ENCODE measurements at regions not wholly inside any gene's neighbourhood (a gene's known extent, or its start where the extent isn't known, plus 50 kb on each side); places are given as distances from the start of the nearest gene placed in this dataset.
A peak's percentile ranks its signal among the peaks of the same experiment; 100 is the strongest.

DNA sequence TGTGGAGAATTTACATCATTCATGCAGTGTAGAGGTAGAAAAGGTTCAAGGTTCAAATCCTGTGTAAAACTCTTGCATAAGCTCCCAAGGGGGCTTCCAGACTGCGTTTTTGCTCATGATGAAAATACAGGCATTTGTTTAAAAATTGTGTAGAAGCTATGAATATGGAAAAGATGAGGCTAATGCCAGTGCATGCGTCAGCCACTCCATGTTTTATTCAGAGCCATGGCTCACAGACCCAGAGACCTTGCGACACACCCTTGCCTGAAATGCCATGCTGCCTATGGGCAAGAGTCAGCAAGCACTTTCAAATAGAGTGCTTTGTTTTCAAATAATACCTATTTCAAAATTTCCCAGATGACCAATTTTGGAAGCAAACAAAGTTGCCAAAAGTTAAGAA lies 262.3 kb downstream of the TRIB2 start:
- DNase-seq = no peak

DNA sequence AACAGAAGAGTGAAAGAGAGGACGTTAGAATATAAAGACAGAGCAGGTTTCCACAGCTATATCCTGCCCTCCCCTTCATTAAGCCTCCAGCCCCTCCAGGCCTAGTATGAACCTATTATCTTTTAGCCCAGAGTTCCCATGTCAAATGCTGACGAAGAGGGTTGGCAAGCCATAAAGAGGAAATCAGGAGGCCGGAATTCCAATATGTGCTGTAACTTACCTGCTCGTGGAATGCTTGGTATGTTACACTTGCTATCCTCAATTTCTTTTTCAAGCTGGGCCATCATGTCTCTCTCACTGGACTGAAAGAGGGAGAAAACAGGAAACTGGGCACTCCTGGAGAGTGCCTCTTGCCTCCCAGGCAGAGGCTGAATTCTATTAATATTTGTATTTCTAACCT lies 264.1 kb downstream of the TRIB2 start:
- no peak for DNase-seq

DNA sequence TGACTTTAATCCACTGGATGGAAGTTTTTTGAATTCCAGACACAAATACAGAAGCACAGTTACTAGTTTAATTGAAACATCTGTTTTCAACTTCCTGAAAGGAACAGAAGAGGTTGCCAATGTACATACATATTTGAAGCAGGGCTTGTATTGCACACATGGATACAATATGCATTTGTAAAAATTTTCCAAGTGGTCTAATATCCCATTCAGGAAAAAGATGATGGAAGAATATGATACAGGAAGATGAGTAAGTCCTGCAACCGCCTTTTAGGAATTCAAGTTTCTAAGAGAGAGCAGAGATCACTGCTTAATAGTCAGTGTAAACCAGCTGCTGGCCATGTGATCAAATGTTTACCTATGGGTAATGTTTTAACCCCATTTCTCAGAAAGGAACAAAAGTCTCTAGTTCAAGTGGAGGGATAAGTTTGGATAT lies 265.4 kb downstream of the TRIB2 start:
- DNase-seq = no peak

DNA sequence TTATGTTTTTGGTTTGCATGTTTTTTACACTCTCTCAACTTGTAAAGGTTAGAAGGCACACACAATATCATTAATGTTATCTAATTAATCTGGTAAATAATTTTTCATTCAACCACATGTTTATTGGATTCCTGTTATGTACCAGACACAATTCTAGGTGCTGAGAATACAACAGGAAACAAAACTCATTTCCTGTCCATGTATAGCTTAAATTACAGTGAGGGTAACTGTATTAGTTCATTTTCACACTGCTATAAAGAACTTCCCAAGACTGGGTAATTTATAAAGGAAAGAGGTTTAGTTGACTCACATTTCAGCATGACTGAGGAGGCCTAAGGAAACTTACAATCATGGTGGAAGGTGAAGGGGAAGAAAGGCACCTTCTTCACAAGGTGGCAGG lies 270.5 kb downstream of the TRIB2 start:
- DNase-seq = no peak

DNA sequence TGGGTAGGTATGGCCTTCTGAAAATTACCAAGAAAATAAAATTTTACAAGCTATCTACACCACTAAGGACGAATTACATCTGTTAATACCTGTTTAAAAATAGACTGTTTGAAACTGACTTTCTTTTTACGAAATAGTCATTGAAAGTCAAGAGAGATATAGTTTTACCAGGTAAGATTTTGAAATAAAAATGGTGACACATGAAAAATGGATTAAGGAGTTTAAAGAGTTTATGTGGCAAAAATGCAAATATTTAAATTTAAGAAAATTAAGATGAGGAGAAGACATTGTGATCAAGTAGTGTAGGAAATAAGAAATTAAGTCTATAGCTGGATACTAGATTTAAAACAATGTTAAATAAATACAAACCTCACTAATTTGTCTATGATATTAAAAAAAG lies 271.5 kb downstream of the TRIB2 start:
- DNase-seq = no peak

DNA sequence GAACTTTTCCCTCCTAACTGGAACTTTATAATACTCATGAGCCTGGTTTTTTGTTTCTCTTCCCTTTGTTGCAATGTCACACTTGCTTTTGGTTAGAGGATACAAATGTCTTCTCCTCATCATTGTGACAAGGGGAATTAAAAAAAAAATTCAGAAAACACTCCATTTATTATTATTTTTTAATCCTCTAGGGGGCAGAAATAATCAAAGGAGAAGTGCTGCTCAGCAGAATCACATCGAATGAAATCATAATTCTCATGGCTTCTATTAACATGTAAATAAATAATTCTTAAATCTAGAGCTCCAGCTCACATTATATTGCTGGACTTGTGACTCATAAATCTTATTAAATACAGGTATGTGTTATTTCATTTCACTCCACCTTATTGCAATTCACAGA lies 273.8 kb downstream of the TRIB2 start:
- no peak for DNase-seq

DNA sequence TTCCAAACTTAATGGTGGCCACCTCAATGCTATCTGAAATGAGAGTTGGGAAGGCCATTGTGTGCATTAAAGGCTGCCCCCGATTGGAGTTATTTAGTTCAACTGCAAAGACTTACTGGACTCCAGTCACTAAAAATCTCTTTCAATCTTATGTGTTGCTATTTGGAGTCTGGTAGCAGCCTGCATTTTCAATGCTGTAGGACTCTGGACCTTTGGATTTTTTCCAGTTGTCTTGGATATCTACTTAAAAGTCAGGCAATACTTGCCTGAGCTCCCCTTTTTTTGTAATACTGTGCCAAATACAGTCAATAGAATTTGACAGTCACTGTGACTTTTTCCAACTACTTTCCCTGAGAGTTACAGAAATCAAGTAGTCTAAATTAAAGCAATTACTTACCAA lies 281.9 kb downstream of the TRIB2 start:
- no peak for DNase-seq

DNA sequence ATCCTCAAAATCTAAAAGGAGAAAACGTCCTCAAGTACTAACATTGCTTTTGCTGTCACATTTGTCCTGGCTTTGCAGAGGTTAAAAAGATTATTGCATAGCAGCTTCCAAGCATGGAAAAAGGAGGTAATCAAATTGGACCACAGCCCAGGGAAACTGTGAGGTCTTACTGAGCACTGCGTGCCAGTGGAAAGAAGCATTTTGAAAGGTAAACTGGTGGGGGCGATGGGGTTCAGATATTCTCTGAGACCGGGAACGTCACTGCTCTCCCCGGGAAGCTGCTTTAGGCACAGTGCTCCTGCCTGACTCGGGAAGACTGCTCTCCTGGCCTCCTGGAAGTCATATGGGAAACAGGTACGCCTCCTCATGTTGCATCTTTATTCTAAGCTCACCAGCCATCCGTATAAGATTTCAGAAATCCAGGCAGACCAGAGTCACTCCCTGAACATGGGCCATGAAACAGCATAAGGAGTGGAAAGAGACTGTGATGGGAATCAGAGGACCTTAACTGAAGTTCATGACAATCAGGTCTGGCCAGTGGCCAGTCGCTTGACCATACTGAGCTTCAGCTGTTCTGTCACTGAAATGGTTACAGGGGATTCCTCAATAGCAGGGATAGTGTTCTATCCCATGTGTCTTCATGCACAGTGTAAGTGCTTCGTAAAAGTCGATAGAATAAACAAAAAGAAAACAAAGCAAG lies 284.1 kb downstream of the TRIB2 start:
- no peak for DNase-seq

DNA sequence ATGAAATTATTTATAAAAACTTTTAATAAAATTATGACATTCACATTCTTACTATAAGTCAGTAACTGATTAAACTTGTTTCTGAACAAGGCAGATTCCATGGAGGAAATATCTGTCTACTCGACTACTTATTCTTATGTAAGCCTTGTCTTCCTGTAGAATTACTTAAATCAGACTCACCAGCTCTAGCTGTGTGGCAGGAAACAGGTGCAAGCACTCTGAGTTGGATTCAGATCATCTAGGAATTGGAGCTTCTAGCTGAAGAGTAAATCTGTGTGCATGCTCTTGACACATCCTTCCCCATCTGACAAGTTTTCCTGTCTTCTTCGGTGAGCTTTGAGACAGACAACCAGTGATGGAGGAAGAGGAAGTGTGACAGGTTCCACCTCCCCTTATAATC lies 284.7 kb downstream of the TRIB2 start:
- no peak for DNase-seq

DNA sequence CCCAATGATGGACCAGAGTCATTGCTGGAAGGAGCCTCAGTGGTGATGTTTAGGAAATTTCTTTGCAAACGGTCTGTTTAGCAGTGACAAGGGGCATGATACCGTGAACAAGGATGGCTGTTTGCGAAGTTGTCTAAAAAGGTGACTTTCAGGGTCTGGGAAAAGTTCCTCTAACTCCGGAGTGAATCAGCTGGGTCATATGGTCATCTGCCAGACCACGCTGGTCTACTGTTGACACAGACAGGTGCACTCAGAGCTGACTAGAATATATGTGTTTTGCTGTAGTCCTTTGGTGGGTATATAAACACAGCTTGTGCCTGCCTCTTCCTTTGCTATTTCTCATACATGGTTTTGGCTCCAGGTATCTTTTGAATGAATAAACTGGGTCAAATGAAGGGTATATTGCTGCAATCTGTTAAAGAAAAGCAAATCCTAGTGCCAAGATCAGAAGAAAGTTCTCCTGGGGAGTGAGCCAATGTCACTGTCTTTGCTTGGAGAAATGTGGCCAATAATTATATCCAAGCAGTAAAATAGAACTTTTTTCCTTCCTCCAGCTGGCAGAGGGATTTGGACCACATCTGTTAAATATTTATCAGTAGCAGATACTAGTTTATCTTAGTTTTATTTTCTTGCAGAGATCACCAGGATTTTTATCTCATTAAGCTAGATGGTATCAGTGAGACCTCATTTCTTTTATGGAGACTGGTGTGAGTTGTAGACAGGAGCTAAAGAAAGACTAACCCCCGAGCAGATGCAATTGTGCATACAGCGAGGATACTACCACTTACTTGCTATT lies 286.0 kb downstream of the TRIB2 start:
- no peak for DNase-seq

DNA sequence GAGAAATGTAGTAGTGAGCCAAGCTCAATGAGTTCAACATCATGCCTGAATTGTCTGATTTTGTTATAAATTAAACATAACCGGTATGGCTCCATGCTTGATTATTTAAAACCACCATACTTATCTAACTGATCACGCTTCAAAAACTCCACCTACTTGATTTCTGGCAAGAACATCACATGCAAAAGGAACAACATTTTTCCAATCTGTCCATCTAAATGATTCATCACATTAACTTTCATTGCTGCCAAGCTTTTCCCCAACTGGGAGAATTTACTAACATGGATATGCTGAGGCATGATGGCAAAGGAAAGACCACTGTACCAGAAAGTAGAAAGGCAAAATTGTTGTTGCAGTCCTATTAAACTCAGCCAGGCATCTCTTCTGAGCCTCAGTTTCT lies 286.8 kb downstream of the TRIB2 start:
- no peak for DNase-seq

DNA sequence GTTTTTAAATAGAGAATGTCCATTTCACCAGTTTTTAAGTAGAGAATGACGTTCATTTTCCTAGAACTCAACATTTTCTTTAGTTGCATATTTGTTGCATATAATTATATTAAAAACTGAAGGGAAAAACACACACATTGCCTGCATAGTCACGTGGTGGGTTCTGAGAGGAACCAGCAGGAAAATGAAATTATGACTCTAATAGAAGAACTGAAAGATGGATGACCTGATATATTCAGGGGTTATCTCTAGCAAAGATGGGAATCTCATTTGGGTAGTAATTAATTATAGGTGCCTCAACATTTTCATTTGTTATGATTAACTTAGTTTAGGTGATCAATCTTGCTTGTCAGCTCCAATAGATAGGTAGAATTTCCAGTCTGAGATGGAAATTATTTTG lies 288.3 kb downstream of the TRIB2 start:
- no peak for DNase-seq

DNA sequence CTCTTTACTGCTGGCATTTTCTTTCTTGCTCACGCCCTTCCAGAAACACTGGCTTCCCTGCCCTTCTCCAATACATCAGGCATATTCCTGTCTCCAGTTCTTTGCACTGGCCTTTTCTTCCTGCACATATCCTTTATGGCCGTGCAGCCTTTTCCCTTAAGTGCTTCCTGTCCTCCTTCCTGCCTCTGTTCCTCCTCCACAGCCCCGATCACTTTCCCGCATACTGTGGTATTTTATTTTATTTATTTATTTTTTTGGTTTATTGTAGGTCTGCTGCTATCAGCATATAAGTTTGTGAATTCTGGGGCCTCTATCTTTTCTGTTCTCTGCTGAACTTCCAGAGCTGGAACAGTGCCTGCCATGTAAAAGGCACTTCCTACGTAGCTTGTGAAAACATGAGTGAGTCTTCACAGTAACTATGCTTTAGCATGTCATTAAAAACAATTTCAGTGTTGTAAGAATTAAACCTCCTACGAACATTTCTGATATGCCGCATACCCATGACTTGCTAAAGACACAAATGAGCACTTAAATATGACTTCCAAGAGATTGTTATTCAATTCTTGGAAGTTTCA lies 289.1 kb downstream of the TRIB2 start:
- no peak for DNase-seq

DNA sequence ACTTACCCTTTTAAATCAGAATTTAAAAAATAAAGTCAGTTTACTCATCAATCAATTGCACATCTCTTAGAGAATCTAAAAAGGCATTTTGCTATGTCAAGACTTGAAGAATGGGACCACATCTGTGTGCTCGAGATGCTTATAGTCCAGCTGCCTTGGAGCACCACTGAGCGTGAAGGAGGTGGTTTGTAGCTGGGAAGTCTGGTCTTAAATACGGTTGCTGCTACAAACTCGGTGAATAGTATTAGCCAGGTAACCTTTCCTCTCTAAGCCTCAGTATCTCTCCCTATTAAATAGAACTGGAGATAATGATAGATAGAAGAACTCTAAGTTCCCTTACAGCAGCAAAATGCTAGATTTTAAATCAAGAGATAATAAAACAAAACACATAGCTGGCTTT lies 289.7 kb downstream of the TRIB2 start:
- DNase-seq = no peak

DNA sequence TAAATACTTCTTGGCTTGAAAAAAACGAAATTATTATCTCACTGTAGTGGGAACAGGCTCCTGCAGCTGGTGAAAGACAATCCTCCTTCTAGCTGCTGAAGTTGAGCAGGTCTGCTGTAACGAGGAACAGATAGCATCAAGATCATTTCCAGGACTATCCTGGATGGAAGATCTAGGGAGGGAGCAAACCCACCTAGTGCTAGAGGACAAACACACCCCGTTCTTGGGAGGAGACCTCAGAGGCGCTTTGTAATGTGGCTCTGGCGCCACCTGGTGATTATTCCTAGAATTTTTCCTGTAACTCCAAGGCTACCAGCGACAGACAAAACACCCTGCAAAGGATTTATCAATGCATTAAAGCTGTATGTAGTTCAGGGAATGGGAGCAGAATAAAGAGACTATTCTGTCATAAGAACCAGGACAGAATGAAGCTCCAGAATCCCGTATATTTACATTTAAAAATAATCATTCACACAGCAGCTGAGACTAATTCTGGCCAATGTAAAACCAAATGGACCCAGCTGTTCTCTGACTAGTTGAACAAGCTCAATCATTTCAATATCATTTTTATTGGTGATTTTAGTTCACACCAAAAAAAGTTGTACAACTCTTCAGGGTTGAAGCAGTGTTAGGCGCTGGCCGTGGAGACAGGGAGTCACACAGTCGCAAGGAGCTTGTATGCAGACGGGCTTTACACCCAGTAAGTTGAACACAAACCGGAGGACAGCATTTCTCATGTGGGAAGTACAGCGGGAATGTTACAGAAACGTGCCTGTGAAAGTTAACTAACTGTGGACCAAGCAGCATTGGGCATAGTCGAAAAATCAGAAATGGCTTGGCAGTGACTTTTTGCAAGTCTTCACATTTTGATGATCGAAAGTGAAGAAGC lies 290.3 kb downstream of the TRIB2 start:
- DNase-seq = peak; percentile 12

DNA sequence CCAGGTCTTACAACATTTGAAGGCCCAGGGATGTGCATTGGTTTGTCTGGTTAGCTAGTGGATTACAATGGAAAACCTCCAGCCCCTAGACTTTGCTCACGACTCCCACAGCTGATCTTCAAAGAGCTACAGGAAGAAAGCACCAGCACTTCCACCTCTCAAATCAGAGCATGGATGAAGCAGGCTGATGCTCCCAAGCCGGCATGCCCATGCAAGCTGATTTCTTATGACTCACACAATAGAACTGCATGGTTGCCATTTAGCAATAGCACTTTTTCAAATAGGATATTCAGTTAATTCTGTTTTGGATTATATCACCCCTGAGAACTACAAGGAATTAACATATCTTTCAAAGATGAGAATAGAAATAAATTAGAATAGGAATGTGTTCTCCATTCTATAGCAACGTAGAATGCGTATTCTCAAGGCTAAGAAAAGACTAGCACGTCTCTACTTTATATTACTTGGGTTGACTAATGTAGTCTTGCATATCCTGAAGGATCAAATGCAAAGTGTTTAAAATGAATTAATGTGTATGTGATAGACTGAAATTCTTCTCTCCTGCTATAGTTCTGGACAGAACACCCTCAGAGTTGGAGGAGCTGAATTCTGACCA lies 292.4 kb downstream of the TRIB2 start:
- DNase-seq = no peak

DNA sequence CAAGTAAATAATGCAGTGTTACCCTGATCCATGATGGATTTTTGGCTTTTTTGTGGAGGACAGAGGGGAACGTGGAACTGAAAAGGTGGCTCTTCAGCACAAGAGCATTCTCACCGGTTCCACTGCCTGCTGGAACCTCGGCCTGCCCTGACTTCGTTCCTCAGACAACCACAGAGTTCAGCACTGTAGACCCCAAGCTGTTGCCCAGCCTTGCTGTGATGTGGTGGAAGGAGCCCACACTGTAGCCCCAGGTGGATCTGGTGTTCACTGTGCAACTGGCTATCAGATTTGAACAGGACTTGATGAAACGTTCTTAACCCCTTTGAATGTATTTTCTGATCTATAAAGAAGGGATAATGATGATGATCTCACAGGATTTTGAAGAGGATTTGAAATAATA lies 293.5 kb downstream of the TRIB2 start:
- DNase-seq = no peak

DNA sequence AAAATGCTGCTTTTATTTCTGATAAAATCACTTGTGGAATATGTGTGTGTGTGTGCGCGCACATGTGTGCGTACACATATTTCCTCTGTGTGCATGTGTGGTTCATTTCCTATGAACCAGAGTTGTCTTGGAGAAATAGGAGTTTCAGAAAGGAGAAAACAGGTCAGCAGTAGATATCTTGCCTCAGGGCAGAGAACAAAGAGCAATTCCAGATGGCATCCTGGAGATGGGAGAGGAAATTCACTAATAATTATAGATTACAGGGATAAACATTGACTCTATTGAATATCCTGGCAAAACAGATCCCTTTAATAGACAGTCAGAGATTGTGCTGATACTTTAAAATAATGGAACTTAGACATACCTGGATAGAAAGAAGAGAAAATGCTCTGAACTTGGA lies 298.0 kb downstream of the TRIB2 start:
- DNase-seq = no peak

DNA sequence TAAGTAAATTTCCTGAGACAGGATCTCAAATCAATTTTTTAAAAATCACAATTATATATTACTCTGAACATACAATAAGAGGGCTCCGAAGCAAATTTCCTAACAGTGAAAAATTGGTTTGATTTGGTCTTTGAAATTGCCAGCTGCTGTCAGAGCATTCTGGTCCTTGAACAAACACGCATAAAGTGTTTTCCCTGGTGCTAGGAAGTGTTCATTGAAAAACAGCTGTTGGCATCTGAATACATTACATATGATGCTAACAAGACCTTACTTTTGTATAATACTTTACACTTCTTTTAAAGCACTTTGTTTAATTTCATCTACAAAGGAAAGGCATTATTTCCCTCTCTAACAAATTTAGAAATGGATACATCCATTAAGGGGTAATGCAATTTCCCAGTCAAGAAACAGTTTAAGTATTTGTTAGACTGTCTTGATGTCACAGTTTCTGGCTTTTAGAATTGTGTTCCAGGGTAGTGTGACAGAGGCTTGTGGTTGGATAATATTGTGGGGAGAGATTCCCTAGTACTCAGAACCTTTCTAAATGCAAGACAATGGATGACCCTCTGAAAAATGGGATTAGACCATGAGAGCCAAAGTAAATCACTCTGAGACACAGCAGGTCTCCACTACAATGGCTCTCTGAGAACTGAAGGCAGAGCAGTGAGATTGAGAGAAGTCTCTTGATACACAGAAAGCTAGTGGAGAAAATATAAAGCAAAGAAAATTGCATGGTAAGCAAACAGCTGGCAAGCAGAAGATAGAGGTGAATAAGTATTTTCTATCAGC lies 299.0 kb downstream of the TRIB2 start:
- DNase-seq = peak; percentile 86

DNA sequence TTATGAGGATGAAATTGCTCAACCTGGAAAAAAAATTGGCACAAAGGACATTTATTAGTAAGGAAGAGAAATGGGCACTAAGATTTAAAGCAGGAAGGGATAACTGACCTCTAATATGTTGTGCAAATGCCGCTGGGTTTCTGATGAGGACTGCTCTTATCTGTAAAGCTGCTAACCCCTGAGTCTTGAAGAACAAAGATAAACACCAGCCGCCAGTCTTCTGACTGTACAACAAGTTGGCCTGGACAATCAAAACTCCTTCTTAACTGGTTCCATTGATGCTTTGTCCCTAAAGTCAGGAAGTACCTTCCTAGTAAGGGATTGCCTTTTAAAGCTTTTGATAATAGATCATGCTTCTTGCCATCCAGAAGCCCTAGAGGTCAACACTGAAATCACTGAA lies 301.8 kb downstream of the TRIB2 start:
- no peak for DNase-seq

DNA sequence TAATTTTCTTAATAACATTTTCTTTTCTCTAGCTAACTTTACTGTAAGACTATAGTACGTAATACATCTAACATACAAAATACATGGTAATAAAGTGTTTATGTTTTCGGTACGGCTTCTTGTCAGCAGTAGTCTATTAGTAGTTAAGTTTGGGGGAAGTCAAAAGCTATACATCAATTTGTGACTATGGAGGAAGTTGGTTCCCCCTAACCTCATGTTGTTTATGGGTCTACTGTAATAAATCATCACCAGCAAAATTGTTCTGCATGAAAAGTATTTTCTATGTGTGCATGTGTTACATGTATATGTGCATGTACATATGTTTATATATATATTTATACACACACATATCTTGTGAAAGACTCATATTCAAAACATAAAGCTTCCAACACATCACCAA lies 303.0 kb downstream of the TRIB2 start:
- DNase-seq = no peak

DNA sequence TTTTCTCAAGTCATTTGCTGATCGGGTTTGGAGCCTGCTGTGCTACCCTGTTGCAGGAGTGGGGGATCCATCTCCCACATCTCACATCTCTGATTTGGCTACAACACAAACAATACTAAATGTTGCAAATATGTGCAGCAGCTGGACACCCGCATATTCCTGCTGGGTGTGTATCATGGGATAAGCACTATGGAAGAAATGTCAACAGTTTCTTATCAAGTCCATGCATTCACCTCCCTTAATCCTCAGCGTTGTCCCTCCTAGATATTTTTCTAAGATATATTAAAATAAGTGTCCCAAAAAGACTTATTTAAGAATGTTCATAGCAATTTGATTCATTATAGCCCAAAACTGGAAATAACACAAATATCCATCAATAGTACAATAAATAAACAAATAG lies 303.7 kb downstream of the TRIB2 start:
- DNase-seq = no peak
